ENCODE measurements at regions not wholly inside any gene's neighbourhood (a gene's known extent, or its start where the extent isn't known, plus 50 kb on each side); places are given as distances from the start of the nearest gene placed in this dataset.
"Not testable (repeated sequence)": the region's sequence is repeated elsewhere in the genome, so short reads cannot be mapped to it uniquely, and the experiment has no call there.

GRCh38 chr5:67725604-67726003, 490.0 kb upstream of the PIK3R1 start:
- intact Hi-C loops (cut with DNase I) = no loop called here
- WGBS, 3 donors = 86 to 96% (median 91%) methylated on average over 1 of the region's 1 CpG
- TF ChIP-seq EP300 (IDR thresholded peaks at IDR 0.05) (no peak), CTCF (IDR thresholded peaks at IDR 0.05) (no peak), POLR2A (IDR thresholded peaks at IDR 0.05) (no peak)
- no peak for DNase-seq
- Histone ChIP-seq H3K36me3 (no peaks in the 10 kb centered on the region), H3K27me3 (no peaks in the 10 kb centered on the region), H3K9me3 (no peaks in the 10 kb centered on the region), H3K27ac (no peak overlapping the region), H3K4me1 (ENCODE audit: insufficient read depth) (no peaks in the 10 kb centered on the region), H3K4me3 (no peak overlapping the region)

GRCh38 chr5:67724412-67725135, 491.0 kb upstream of the PIK3R1 start:
- Histone ChIP-seq H3K36me3 (no peaks in the 10 kb centered on the region), H3K9me3 (no peaks in the 10 kb centered on the region), H3K4me3 (no peak overlapping the region), H3K4me1 (ENCODE audit: insufficient read depth) (no peaks in the 10 kb centered on the region), H3K27me3 (no peaks in the 10 kb centered on the region), H3K27ac (no peak overlapping the region)
- 36 to 42% (median 38%) methylated on average over 4 of the region's 4 CpGs for WGBS, 3 donors
- no peak for DNase-seq
- TF ChIP-seq EP300 (IDR thresholded peaks at IDR 0.05) (no peak), POLR2A (IDR thresholded peaks at IDR 0.05) (no peak), CTCF (IDR thresholded peaks at IDR 0.05) (no peak)
- intact Hi-C loops (cut with DNase I) = no loop called here

- 79 to 89% (median 83%) methylated on average over 1 of the region's 1 CpG for WGBS, 3 donors
Observed at GRCh38 chr5:67723873-67724272, 491.7 kb upstream of the PIK3R1 start.

GRCh38 chr5:67722582-67722981, 493.0 kb upstream of the PIK3R1 start:
- DNase-seq; H3K27ac ChIP-seq; H3K36me3 ChIP-seq; H3K4me3 ChIP-seq; H3K9me3 ChIP-seq; H3K27me3 ChIP-seq; H3K4me1 ChIP-seq (ENCODE audit: insufficient read depth); intact Hi-C loops (cut with DNase I): not testable (repeated sequence)
- WGBS, 3 donors = 90 to 94% (median 93%) methylated on average over 2 of the region's 2 CpGs

More at GRCh38 chr5:67723873-67724272, 491.7 kb upstream of the PIK3R1 start:
- no peaks in the 10 kb centered on the region for H3K27me3 ChIP-seq
- TF ChIP-seq EP300 (IDR thresholded peaks at IDR 0.05) (no peak), POLR2A (IDR thresholded peaks at IDR 0.05) (no peak), CTCF (IDR thresholded peaks at IDR 0.05) (no peak)
- intact Hi-C loops (cut with DNase I) = no loop called here
- H3K36me3 ChIP-seq = no peaks in the 10 kb centered on the region
- no peak overlapping the region for H3K27ac ChIP-seq
- no peaks in the 10 kb centered on the region for H3K9me3 ChIP-seq
- no peaks in the 10 kb centered on the region for H3K4me1 ChIP-seq (ENCODE audit: insufficient read depth)
- DNase-seq = no peak
- no peak overlapping the region for H3K4me3 ChIP-seq

- H3K9me3 ChIP-seq = no peaks in the 10 kb centered on the region
- no peak for DNase-seq
- no peak overlapping the region for H3K4me3 ChIP-seq
- no peak overlapping the region for H3K27ac ChIP-seq
- no peaks in the 10 kb centered on the region for H3K27me3 ChIP-seq
- no peaks in the 10 kb centered on the region for H3K36me3 ChIP-seq
- intact Hi-C loops (cut with DNase I) = no loop called here
- WGBS, 3 donors = 90 to 96% (median 94%) methylated on average over 2 of the region's 2 CpGs
- TF ChIP-seq CTCF (IDR thresholded peaks at IDR 0.05) (no peak), EP300 (IDR thresholded peaks at IDR 0.05) (no peak), POLR2A (IDR thresholded peaks at IDR 0.05) (no peak)
- H3K4me1 ChIP-seq (ENCODE audit: insufficient read depth) = no peaks in the 10 kb centered on the region
Observed at GRCh38 chr5:67720162-67720772, 495.3 kb upstream of the PIK3R1 start.
